ENCODE measurements at regions not wholly inside any gene's neighbourhood (a gene's known extent, or its start where the extent isn't known, plus 50 kb on each side); places are given as distances from the start of the nearest gene placed in this dataset.

DNA sequence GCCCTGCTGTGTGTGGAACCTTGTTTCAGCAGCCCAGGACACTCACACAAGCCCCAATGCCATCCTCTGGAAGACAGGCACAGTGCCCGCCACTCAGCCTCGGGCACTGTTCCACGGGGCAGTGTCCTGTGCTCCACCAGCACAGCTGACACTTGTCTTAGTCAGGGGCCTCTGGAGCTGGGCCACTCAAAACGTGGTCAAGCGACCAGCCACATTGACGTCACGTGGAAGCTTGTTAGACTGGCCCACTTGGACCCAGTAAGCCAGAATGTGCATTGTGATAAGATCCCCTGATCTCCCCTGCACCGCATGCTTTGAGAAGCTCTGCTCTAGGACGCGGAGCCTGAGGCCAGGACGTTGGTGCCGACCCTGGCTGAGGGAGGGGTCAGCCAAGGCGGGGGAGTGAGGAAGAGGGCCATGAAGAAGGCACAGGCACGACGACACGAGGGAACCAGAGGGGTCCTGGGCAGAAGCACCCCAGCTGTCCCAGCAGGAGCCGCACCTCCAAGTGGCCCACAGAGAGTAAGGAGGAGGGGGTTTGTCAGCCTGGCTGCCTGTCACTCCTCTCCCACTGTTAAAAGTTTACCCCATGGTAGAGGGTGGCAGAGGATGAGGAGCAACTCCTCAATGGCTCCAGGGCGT is 64.6 kb downstream of the LINC01488 start:
- no peak for DNase-seq

- DNase-seq, result no peak
Observed at GRCh38 chr11:69546735-69547370, 65.4 kb downstream of the LINC01488 start.

DNA sequence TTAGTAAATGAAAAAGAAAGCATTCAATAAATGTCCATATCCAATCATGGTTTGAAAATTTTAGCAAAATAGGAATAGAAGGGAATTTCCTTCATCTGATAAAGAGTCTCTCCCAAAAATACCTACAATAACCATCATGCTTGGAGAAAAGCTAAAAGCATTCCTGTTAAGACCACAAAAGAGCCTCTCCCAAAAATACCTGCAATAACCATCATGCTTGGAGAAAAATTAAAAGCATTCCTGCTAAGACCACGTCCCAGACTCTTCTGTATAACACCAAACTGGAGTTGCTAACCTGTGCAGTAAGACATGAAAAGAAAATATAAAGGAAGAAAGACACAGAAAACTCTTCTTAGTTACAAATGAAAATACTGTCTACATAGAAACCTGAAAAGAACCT is 69.4 kb downstream of the LINC01488 start:
- no peak for DNase-seq

DNA sequence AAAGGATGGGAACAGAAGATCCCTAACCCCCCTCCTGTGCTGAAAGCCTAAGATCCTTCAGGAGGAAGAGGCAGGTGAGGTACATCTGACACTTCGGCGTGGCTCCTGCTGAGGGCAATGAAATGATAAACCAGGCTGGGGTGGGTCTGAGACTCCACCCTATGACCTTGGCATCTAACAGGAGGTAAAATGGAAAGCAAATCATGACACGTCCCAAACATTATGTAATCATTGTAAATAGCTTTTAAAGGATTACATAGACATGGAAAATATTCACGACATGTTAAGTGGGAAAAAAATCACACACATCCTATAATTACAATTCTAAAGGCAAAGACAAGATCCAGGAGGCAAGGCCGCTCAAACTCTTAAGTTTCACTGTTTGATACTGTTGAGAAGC is 70.5 kb downstream of the LINC01488 start:
- no peak for DNase-seq

DNA sequence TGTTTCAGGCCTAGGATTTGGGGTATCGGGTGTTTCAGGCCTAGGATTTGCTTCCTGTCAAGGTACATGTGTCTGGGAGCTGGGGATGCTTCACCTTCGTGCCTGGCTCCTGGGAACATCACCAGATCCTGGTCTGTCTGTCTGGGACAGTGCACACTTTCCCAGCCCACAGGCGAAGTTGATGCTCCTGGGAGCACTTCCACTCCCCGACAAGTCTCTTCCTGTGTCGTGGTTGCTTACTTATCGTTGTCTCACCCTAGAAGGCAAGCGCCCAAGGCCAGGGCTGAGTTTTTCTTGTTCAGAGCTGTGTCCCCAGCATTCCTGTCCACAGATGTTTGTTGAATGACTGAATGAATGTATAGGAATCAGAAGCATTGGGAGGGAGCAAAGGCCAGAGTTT is 71.5 kb downstream of the LINC01488 start:
- no peak for DNase-seq

- DNase-seq, result no peak
Observed at GRCh38 chr11:69553416-69554357, 72.2 kb downstream of the LINC01488 start.

- DNase-seq, result no peak
Observed at GRCh38 chr11:69554849-69555248, 73.4 kb downstream of the LINC01488 start.

- DNase-seq, result no peak
Observed at GRCh38 chr11:69557266-69557665, 75.8 kb downstream of the LINC01488 start.

GRCh38 chr11:69558519-69558941 is 77.1 kb downstream of the LINC01488 start:
- no peak for DNase-seq

DNA sequence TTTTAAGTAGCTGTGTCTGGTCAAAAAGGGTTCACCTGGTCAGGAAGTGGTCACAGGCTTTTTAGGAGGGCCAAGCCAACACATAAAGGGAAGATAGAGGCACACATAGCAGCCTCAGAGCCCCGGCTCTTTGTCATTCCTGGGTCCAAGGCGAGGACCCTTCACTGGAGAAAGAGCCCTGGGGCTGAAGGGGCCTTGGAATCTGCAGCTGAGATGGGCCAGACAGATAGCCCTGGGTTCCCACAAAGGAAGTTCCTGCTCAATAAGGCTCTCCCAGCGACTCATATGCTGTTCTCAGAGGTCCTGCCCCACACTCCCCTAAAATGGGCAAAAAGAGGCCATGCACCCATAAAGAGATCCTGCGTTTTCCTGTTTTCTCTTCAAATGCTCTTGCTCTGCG is 77.7 kb downstream of the LINC01488 start:
- no peak for DNase-seq

DNA sequence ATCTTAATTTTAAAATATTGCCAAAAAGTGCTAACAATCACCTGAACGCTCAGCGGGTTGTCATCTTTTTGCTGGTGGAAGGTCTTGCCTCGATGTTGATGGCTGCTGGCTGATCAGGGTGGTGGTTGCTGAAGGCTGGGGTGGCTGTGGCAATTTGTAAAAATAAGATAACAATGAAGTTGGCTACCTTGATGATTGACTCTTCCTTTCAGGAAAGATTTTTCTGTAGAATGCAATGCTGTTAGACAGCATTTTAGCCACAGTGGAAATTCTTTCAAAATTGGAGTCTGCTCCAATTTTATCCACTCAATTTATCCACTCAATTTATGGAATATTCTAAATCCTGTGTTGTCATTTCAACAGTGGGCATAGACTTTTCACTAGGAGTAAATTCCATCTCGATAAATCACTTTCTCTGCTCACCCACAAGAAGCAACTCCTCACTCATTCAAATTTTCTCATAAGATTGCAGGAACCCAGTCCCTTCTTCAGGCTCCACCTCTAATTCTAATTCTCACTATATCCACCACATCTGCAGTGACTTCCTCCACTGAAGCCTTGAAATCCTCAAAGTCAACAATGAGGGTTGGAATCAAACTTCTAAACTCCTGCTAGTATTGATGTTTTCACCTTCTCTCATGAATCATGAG is 78.8 kb downstream of the LINC01488 start:
- peak; percentile 51 for DNase-seq

- no peak for DNase-seq
Observed at GRCh38 chr11:69562302-69562701, 78.7 kb upstream of the CCND1 start.

DNA sequence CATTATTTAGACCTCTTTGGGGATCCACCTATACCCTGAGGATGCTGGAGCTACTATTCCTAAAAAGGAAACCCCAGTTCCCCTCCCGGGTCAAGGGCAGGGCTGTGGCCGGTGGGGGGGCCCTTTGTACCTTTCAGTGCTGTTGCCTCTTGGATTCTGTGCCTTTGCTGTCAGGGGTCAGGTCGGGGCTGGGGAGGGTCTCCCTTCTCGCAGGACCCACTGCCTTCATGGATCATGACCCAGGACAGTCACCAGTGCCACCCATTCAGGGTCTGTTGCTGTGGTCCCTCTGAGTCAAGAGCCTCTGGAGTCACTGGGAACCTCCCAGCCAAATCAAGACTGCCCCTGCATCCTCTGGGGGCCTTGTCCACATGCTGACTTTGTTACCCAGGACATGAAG is 78.1 kb upstream of the CCND1 start:
- no peak for DNase-seq

DNA sequence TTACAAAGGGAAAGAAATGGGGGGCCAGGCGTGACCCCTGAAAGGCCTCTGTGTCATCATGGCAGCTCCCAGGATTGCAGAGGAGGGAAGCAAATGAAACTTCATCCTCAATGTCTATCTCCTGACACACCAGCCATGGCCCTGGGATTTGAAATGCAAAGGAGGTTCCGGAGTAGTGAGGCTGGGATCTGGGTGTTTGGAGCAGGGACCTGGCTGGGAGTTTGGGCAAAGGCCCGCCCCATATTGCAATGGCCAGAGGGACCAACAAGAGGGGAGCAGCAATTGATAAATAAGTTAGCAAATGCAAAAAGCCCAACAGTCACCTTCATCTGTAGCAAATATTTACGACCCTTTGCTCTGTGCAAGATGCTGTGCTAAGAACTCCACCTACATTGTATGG is 77.7 kb upstream of the CCND1 start:
- no peak for DNase-seq

- peak; percentile 59 for DNase-seq
Observed at GRCh38 chr11:69563946-69564775, 76.8 kb upstream of the CCND1 start.

DNA sequence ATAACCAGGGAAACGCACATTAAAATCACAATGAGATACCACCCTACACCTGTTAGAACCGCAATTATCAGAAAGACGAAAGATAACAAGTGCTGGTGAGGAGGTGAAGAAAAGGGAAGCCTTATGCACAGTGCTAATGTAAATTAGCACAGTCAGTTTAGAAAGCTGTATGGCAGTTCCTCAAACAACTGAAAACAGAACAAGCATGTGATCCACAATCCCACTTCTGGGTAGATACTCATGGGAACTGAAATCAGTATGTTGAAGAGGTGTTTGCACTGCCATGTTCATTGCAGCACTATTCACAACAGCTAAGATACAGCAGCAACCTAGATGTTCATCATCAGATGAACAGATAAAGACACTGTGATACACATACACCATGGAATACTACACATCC is 75.0 kb upstream of the CCND1 start:
- DNase-seq, result no peak

- peak; percentile 59 for DNase-seq
Observed at GRCh38 chr11:69567951-69568808, 72.8 kb upstream of the CCND1 start.

DNA sequence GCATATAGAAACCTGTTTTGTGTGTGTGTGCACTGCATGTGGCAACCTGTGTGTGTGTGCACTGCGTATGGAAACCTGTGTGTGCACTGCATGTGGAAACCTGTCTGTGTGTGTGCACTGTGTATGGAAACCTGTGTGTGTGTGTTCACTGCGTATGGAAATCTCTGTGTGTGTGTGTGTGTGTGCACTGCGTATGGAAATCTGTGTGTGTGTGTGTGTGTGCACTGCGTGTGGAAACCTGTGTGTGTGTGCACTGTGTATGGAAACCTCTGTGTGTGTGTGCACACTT is 72.2 kb upstream of the CCND1 start:
- no peak for DNase-seq

- DNase-seq, result no peak
Observed at GRCh38 chr11:69569306-69570200, 71.4 kb upstream of the CCND1 start.

DNA sequence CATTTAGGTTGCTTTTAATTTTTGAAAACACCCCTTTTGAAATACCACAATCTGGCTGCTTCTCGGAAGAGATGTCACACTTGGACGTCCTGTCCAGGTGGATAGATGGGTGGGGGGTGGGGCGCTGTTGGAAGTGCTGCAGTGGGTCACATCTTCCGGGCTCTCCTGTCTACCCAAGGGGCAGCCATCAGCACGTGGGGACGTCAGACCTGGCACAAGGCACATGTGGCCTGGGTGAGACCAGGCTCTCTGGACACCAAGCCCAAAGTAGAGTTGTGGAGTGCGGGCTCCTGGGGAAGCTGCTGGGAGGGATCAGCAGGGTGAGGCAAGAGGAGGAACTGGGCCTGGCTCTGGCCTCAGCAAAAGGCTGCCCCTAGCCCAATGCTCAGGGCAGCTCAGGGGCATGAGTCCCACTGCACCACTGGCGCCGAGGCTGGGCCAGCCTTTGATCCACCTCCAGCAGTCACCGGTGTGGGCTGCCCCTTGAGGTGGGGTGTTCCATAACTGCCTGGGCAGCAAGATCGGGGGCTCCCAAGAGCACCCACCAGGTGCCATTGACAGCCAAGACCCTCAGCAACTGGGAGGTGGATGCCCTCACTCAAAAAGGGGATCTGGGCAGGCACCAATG is 68.6 kb upstream of the CCND1 start:
- DNase-seq, result no peak

Data from fibroblast of skin of back (primary cell).